ENCODE measurements at regions not wholly inside any gene's neighbourhood (a gene's known extent, or its start where the extent isn't known, plus 50 kb on each side); places are given as distances from the start of the nearest gene placed in this dataset.
"Not testable (repeated sequence)": the region's sequence is repeated elsewhere in the genome, so short reads cannot be mapped to it uniquely, and the experiment has no call there.

DNA sequence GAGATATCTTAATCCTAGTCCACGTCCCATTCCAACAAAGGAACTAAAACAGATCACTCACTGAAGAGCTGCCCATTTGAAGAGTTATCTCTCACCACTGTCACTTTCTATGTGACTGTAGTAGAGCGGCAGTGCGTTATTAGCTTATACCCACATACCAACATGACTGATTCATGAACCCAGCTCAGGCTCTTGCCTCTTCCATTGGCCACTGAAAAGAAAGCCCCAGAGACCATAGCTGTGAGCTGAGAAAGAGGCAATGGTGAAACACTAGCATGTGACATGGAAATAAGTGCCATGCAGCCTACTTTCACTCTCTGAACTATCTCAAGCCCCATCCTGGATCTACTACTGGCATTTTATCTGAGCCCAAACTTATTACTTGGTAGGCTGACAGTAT lies 151.7 kb upstream of the MOCS2 start:
- Histone ChIP-seq H3K27me3 (no peaks in the 10 kb centered on the region), H3K36me3 (no peaks in the 10 kb centered on the region), H3K4me3 (replicated peaks in 1 of 3) (no peak overlapping the region), H3K9me3 (no peaks in the 10 kb centered on the region), H3K4me1 (no peaks in the 10 kb centered on the region), H3K27ac (no peak overlapping the region)
- WGBS, 2 donors = 71 to 85% methylated on average over 3 of the region's 3 CpGs
- TF ChIP-seq POLR2A (IDR thresholded peaks at IDR 0.05) (no peak), CTCF (IDR thresholded peaks at IDR 0.05) (no peak)
- intact Hi-C loops (cut with DNase I) = no loop called here
- DNase-seq = no peak

- 76 to 78% methylated on average over 4 of the region's 4 CpGs for WGBS, 2 donors
- TF ChIP-seq CTCF (IDR thresholded peaks at IDR 0.05) (peak in 4 of 6 experiments; percentile 35 to 53 (median 38)), POLR2A (IDR thresholded peaks at IDR 0.05) (no peak)
Measured at GRCh38 chr5:53262348-53262970, 152.9 kb upstream of the MOCS2 start.

DNA sequence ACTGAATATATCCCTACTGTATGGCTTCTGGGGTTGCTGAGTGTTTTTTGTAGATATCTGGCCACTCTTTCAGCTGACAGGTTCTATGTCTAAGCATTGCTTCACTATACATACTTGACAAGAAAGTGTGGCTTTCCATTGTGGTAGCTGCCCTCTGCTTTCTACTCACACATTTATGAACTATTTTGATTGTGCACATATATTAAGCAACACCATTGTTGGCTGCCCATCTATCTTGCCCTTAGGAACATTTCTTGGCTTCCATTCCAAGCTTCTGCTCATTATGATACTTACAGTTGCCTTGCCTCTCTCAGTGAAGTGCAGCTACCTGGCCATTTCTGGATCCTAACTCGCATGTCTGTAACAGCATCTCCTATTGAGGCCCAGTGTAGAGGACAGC lies 153.6 kb upstream of the MOCS2 start:
- H3K4me1 ChIP-seq = no peaks in the 10 kb centered on the region
- TF ChIP-seq CTCF (IDR thresholded peaks at IDR 0.05) = no peak
- TF ChIP-seq POLR2A (IDR thresholded peaks at IDR 0.05) = no peak
- H3K27me3 ChIP-seq = no peaks in the 10 kb centered on the region
- no peak overlapping the region for H3K4me3 ChIP-seq (replicated peaks in 1 of 3)
- no peaks in the 10 kb centered on the region for H3K9me3 ChIP-seq
- 94 to 96% methylated on average over 1 of the region's 1 CpG for WGBS, 2 donors
- no peak overlapping the region for H3K27ac ChIP-seq
- no peaks in the 10 kb centered on the region for H3K36me3 ChIP-seq
- intact Hi-C loops (cut with DNase I) = no loop called here
- DNase-seq = no peak

More at GRCh38 chr5:53262348-53262970, 152.9 kb upstream of the MOCS2 start:
- Histone ChIP-seq H3K4me3 (replicated peaks in 1 of 3) (no peak overlapping the region), H3K27ac (no peak overlapping the region), H3K9me3 (no peaks in the 10 kb centered on the region), H3K36me3 (no peaks in the 10 kb centered on the region), H3K4me1 (no peaks in the 10 kb centered on the region), H3K27me3 (no peaks in the 10 kb centered on the region)
- intact Hi-C loops (cut with DNase I) = no loop called here
- DNase-seq = peak; percentile 2 to 9

DNA sequence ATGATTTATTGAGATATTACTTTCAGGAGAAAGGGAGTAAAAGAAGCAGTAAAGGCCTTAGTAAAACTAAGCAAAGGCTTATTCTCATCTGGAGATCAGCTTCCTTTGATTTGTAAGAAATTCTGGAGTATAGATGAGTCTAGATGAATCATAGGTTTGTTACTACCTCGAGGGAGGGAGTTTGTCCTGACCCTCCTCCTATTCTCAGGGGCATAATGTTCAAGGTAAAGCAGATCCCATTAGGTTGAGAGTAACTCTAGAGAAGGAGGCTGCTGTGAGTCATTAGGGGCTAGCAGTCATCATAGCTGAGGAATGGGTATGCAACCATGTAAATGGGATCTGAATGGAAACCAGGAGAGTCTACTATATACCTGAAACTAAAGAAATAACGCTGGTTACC lies 155.5 kb upstream of the MOCS2 start:
- WGBS, 2 donors = 57 to 63% methylated on average over 2 of the region's 2 CpGs
- TF ChIP-seq CTCF (IDR thresholded peaks at IDR 0.05) (no peak), POLR2A (IDR thresholded peaks at IDR 0.05) (no peak)
- H3K27ac ChIP-seq = no peak overlapping the region
- H3K9me3 ChIP-seq = no peaks in the 10 kb centered on the region
- H3K4me1 ChIP-seq = no peaks in the 10 kb centered on the region
- no peaks in the 10 kb centered on the region for H3K27me3 ChIP-seq
- no peaks in the 10 kb centered on the region for H3K36me3 ChIP-seq
- intact Hi-C loops (cut with DNase I) = no loop called here
- H3K4me3 ChIP-seq (replicated peaks in 1 of 3) = no peak overlapping the region
- DNase-seq = no peak

- 82 to 100% methylated on average over 2 to 7 of the region's 7 CpGs for WGBS, 2 donors
- H3K4me3 ChIP-seq (replicated peaks in 1 of 3); intact Hi-C loops (cut with DNase I); DNase-seq; H3K9me3 ChIP-seq; H3K36me3 ChIP-seq; H3K27me3 ChIP-seq; H3K4me1 ChIP-seq; H3K27ac ChIP-seq: not testable (repeated sequence)
Measured at GRCh38 chr5:53268241-53268640, 158.7 kb upstream of the MOCS2 start.
